ENCODE measurements at regions not wholly inside any gene's neighbourhood (a gene's known extent, or its start where the extent isn't known, plus 50 kb on each side); places are given as distances from the start of the nearest gene placed in this dataset.

DNA sequence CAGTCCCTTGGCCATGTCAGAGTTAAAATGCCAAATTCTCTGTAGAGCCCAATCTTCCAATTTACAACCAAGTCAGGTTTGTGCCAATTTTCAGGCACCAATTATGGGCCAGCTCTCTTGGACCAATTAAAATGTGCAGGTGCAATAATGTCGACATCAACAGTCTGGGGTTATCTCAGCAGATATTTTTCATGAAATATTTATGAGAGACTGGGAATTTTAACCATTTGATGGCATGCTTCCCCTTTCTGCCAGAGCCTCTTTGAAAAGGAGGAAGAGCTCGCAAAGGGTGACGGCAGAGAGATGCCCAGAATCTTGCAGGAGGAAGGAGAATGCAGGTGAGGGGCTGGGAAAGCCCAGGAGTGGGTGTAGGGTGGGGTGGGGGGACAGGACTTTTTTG lies 100.8 kb upstream of the SYT13 start:
- Histone ChIP-seq H3K4me3 (no peak overlapping the region), H3K27ac (no peak overlapping the region), H3K9me3 (no peaks in the 10 kb centered on the region), H3K4me2 (no peak overlapping the region), H3K4me1 (no peaks in the 10 kb centered on the region)
- FAIRE-seq (no peak), ATAC-seq (no peak), DNase-seq (ENCODE audit: low read depth in 1 of 2, low spot score in 1 of 2) (no peak)
- WGBS (ENCODE audit: missing lambda C conversion rate): 61% methylated on average over 3 of the region's 3 CpGs
- ChIA-PET CTCF (interaction anchor here (1.3 to 2.8 kb wide), 3 partner anchors 13 to 268 kb away, joined by 3 to 14 read pairs (median 3); no protein-coding TSS in a partner anchor), POLR2A (no interaction called here)
- no peak for TF ChIP-seq POLR2A (IDR thresholded peaks at IDR 0.05; ENCODE audit: low read length)
- TF ChIP-seq, protein P1, sequence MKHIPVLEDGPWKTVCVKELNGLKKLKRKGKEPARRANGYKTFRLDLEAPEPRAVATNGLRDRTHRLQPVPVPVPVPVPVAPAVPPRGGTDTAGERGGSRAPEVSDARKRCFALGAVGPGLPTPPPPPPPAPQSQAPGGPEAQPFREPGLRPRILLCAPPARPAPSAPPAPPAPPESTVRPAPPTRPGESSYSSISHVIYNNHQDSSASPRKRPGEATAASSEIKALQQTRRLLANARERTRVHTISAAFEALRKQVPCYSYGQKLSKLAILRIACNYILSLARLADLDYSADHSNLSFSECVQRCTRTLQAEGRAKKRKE (CRISPR knock-in tag; IDR thresholded peaks at IDR 0.05; ENCODE audit: low read depth): no peak
- no peak for TF ChIP-seq ZSCAN20 (CRISPR knock-in tag; IDR thresholded peaks at IDR 0.05)
- no peak for TF ChIP-seq SMC3 (IDR thresholded peaks at IDR 0.05)
- no peak for TF ChIP-seq TFCP2L1 (CRISPR knock-in tag; IDR thresholded peaks at IDR 0.05)
- no peak for TF ChIP-seq NR3C1 (IDR thresholded peaks at IDR 0.05)
- no peak for TF ChIP-seq RNF2 (IDR thresholded peaks at IDR 0.05; ENCODE audit: borderline replicate concordance, low read depth)
- no peak for TF ChIP-seq MYC (IDR thresholded peaks at IDR 0.05; ENCODE audit: borderline replicate concordance, low read length)
- no peak for TF ChIP-seq RARB (CRISPR knock-in tag; IDR thresholded peaks at IDR 0.05)
- TF ChIP-seq, protein P2, sequence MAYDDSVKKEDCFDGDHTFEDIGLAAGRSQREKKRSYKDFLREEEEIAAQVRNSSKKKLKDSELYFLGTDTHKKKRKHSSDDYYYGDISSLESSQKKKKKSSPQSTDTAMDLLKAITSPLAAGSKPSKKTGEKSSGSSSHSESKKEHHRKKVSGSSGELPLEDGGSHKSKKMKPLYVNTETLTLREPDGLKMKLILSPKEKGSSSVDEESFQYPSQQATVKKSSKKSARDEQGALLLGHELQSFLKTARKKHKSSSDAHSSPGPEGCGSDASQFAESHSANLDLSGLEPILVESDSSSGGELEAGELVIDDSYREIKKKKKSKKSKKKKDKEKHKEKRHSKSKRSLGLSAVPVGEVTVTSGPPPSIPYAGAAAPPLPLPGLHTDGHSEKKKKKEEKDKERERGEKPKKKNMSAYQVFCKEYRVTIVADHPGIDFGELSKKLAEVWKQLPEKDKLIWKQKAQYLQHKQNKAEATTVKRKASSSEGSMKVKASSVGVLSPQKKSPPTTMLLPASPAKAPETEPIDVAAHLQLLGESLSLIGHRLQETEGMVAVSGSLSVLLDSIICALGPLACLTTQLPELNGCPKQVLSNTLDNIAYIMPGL (CRISPR knock-in tag; IDR thresholded peaks at IDR 0.05; ENCODE audit: borderline replicate concordance): no peak
- TF ChIP-seq, protein P3, sequence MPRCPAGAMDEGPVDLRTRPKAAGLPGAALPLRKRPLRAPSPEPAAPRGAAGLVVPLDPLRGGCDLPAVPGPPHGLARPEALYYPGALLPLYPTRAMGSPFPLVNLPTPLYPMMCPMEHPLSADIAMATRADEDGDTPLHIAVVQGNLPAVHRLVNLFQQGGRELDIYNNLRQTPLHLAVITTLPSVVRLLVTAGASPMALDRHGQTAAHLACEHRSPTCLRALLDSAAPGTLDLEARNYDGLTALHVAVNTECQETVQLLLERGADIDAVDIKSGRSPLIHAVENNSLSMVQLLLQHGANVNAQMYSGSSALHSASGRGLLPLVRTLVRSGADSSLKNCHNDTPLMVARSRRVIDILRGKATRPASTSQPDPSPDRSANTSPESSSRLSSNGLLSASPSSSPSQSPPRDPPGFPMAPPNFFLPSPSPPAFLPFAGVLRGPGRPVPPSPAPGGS (IDR thresholded peaks at IDR 0.05): no peak
- no peak for TF ChIP-seq TP53 (CRISPR knock-in tag; IDR thresholded peaks at IDR 0.05)
- no peak for TF ChIP-seq FOSB (CRISPR knock-in tag; IDR thresholded peaks at IDR 0.05)
- TF ChIP-seq RCOR1 (IDR thresholded peaks at IDR 0.05; ENCODE audit: low read depth, low read length): no peak
- no peak for TF ChIP-seq FOXS1 (CRISPR knock-in tag; IDR thresholded peaks at IDR 0.05)
- no peak for TF ChIP-seq MAFK (IDR thresholded peaks at IDR 0.05; ENCODE audit: partially characterized antibody)

DNA sequence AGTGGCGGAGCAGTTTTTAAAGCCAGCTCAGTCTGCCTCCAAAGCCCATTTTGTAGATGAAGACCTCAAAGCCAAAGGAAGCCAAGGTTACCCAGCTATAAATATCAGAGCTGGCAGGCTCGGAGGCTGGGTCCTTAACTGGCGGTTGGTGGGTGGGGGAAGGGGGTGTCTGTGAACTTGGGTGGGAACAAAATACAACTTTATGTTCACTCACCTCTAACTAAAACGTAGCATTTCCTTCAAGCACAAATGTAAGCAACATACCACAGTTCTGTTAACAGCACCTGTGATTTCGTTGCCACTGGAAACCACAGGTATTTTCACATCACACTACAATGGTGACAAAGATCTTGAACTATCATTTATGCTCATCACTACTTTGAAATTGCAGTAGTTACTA lies 99.7 kb upstream of the SYT13 start:
- DNase-seq (ENCODE audit: low read depth in 1 of 2, low spot score in 1 of 2) (no peak), FAIRE-seq (no peak), ATAC-seq (no peak)
- no peak overlapping the region for H3K27ac ChIP-seq
- CTCF ChIA-PET: interaction anchor here (2.8 kb wide), 1 partner anchor 14 kb away, joined by 14 read pairs; no protein-coding TSS in a partner anchor
- no peak overlapping the region for H3K4me3 ChIP-seq
- POLR2A ChIA-PET: no interaction called here
- TF ChIP-seq RCOR1 (IDR thresholded peaks at IDR 0.05; ENCODE audit: low read depth, low read length) (no peak), HOXA7 (CRISPR knock-in tag; IDR thresholded peaks at IDR 0.05) (no peak), EP300 (IDR thresholded peaks at IDR 0.05) (no peak), MYC (IDR thresholded peaks at IDR 0.05; ENCODE audit: borderline replicate concordance, low read length) (no peak), NFE2L2 (conservative IDR thresholded peaks at IDR 0.05; ENCODE audit: low read length) (no peak)
- TF ChIP-seq, protein P4, sequence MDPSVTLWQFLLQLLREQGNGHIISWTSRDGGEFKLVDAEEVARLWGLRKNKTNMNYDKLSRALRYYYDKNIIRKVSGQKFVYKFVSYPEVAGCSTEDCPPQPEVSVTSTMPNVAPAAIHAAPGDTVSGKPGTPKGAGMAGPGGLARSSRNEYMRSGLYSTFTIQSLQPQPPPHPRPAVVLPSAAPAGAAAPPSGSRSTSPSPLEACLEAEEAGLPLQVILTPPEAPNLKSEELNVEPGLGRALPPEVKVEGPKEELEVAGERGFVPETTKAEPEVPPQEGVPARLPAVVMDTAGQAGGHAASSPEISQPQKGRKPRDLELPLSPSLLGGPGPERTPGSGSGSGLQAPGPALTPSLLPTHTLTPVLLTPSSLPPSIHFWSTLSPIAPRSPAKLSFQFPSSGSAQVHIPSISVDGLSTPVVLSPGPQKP (IDR thresholded peaks at IDR 0.05; ENCODE audit: low read depth, low read length): no peak
- no peaks in the 10 kb centered on the region for H3K9me3 ChIP-seq
- 21% methylated on average over 5 of the region's 5 CpGs for WGBS (ENCODE audit: missing lambda C conversion rate)
- no peaks in the 10 kb centered on the region for H3K4me1 ChIP-seq
- no peak overlapping the region for H3K4me2 ChIP-seq

DNA sequence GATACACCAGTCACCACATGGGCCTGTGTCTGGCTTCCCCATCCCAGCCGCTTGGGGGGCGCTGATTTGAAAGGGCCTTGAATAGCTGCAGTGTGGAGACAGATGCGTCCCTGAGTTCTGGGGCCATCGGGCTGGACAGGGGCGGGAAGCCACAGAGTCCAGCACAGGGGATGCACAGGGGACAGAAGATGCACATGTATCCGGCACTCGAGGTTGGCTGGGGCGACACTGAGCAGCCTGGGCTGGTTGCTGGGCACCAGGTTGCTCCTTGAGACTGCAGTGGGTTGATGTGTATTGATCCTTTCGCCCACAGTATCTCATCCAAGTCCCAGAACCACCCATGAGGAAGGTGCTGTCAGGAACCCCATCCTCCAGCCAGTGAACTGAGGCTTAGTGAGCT lies 99.3 kb upstream of the SYT13 start:
- ChIA-PET POLR2A (no interaction called here), CTCF (interaction anchor here (1.3 to 2.8 kb wide), 2 partner anchors 14 kb away, joined by 6 to 14 read pairs; no protein-coding TSS in a partner anchor)
- WGBS (ENCODE audit: missing lambda C conversion rate): 25% methylated on average over 9 of the region's 9 CpGs
- H3K27ac ChIP-seq: no peak overlapping the region
- H3K4me2 ChIP-seq: no peak overlapping the region
- no peaks in the 10 kb centered on the region for H3K9me3 ChIP-seq
- FAIRE-seq: no peak
- no peak overlapping the region for H3K4me3 ChIP-seq
- ATAC-seq: no peak; a peak in 1 of 6 replicates
- no peaks in the 10 kb centered on the region for H3K4me1 ChIP-seq
- no peak for DNase-seq (ENCODE audit: low read depth in 1 of 2, low spot score in 1 of 2)
- no peak for TF ChIP-seq CHD4 (IDR thresholded peaks at IDR 0.05; ENCODE audit: borderline replicate concordance)
- no peak for TF ChIP-seq ZFP36 (IDR thresholded peaks at IDR 0.05; ENCODE audit: borderline replicate concordance, partially characterized antibody)
- TF ChIP-seq ZNF302 (CRISPR knock-in tag; IDR thresholded peaks at IDR 0.05): no peak
- TF ChIP-seq, protein P4 (IDR thresholded peaks at IDR 0.05; ENCODE audit: low read depth, low read length): no peak
- TF ChIP-seq ZC3H11A (IDR thresholded peaks at IDR 0.05): no peak
- TF ChIP-seq, protein P5, sequence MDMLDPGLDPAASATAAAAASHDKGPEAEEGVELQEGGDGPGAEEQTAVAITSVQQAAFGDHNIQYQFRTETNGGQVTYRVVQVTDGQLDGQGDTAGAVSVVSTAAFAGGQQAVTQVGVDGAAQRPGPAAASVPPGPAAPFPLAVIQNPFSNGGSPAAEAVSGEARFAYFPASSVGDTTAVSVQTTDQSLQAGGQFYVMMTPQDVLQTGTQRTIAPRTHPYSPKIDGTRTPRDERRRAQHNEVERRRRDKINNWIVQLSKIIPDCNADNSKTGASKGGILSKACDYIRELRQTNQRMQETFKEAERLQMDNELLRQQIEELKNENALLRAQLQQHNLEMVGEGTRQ (IDR thresholded peaks at IDR 0.05): no peak
- TF ChIP-seq, protein P6, sequence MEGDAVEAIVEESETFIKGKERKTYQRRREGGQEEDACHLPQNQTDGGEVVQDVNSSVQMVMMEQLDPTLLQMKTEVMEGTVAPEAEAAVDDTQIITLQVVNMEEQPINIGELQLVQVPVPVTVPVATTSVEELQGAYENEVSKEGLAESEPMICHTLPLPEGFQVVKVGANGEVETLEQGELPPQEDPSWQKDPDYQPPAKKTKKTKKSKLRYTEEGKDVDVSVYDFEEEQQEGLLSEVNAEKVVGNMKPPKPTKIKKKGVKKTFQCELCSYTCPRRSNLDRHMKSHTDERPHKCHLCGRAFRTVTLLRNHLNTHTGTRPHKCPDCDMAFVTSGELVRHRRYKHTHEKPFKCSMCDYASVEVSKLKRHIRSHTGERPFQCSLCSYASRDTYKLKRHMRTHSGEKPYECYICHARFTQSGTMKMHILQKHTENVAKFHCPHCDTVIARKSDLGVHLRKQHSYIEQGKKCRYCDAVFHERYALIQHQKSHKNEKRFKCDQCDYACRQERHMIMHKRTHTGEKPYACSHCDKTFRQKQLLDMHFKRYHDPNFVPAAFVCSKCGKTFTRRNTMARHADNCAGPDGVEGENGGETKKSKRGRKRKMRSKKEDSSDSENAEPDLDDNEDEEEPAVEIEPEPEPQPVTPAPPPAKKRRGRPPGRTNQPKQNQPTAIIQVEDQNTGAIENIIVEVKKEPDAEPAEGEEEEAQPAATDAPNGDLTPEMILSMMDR (IDR thresholded peaks at IDR 0.05): no peak
- no peak for TF ChIP-seq RCOR1 (IDR thresholded peaks at IDR 0.05; ENCODE audit: low read depth, low read length)
